T-helper 1 cell (primary cell): ENCODE measurements at regions not wholly inside any gene's neighbourhood (a gene's known extent, or its start where the extent isn't known, plus 50 kb on each side); places are given as distances from the start of the nearest gene placed in this dataset.

Experiments
- DNase-seq, 5 donors: peaks; one replicate each; pipeline ENCODE4 v3.0.0-alpha.2; 2012 to 2020

DNA sequence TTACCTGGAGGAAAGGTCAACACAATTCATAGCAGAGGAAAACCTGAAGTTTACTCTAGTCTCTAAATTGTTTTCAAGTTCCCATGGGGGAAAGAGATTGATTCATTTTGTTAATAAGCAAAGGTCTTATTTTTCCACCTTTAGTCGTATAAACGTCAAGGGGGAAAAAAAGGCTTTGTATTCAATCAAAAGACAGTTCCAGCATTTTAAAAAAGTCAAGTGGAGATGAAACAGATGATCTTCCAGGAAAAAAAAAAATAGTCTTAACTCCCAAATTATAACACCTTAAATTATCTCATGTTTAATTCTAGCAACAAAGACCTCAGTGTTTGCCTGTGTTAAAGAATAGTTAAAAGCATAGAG is 140.5 kb downstream of the TOMM20 start:
- DNase-seq, result no peak

DNA sequence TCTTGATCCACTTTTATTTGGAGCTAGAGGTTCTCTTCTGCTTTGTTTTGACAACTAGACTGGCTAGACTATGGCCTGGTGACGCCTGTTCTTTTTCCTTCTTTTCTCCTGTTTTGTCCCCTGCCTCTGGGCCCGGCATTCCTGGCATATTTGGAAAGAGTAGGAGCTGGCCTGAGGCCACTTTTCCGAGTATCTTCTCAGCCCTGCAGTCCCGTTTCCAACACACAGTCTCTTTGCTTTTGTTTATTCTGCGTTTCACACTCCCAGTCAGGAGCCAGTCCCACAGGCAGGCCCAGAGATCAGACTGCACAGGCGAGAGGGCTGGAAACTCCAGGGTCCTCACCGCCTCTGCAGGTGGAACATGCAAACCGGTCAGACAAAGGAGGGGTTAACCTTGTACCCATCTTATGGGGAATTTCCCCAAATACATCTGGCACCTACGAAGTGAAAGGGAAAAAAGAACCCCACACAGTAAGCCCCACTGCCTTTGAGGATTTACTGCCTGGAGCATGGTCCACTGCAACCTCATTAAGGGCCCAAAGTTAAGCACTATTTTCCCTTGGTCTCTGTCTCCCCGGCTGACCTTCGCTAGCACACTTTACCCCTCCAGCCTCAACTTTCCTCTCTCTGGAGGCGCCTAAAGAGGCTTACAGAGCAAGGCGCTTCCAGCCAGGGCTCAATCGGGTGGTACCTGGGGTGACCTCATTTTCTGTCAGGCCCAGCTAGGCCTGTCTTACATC is 141.1 kb downstream of the TOMM20 start:
- DNase-seq, result peak in 1 of 5 donors; percentile 28

DNA sequence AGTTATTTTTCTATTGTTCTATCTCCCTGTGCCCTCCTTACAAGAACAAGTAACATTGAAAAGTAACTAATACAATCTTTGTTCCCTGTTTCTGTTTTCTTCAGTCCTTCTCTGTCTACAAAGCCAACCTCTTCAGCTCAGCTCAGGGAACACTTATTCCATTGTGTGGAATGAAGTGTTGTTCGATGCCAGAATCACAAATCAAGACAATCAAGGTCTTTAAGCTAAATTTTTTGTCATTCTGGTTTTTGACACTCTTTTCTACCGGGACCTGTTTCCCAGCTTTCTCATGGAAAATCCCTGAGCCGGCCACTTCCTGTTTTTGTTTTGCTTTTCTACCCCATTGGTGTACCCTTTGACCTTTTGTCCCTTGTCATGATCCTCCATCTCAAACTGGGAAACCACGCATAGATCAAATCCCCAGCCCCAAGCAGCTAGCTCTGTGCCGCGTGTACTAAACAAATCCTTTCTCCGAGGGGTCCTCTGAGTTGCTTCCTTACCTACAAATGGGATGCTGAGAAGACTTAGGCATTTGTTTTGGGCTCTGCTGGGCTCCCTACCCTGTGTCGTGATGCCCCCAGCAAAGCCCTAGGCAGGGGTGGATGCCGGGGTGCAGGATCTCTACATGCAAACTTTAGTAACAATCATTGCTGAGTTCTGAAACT is 141.8 kb downstream of the TOMM20 start:
- no peak for DNase-seq

DNA sequence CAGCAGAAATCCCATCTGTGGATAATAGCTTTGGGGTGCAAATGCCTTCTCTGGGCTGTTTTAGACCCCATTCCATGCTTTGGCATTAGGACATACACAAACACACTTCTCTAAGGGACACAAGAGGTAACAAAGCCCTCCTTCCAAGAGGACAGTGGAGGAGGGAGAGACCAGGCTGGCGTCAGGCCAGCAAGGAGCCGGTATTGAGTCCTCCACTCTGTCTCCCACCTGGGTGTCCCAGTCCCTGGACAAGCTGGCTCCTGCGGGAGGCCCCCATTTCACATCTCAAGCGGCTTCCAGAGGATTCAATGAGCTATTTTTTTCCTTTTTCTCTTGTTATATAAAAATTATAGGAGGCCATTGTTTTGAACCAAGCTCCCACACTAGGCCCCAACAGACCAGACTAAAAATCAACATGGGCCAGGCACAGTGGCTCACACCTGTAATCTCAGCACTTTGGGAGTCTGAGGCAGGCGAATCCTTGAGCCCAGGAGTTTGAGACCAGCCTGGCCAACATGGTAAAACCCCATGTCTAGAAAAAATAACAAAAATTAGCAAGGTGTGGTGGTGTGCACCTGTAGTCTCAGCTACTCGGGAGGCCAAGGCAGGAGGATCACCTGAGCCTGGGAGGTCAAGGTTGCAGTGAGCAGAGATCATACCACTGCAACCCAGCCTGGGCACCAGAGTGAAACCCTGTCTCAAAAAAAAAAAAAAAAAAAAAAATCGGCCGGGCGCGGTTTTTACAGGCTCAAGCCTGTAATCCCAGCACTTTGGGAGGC is 142.9 kb downstream of the TOMM20 start:
- DNase-seq, result no peak

DNA sequence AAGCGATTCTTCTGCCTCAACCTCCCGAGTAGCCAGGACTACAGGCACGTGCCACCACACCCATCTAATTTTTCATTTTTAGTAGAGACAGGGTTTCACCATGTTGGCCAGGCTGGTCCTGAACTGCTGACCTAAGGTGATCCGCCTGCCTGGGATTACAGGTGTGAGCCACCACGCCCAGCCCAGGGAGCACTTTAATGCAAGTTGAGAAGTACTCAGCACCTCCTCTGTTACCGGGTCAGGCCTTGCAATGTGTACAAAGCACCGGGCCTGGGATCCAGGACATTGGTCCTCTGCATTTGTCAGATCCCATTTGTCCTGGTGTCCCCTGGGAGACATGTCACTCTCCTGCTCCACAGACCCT is 143.6 kb downstream of the TOMM20 start:
- DNase-seq, result no peak

DNA sequence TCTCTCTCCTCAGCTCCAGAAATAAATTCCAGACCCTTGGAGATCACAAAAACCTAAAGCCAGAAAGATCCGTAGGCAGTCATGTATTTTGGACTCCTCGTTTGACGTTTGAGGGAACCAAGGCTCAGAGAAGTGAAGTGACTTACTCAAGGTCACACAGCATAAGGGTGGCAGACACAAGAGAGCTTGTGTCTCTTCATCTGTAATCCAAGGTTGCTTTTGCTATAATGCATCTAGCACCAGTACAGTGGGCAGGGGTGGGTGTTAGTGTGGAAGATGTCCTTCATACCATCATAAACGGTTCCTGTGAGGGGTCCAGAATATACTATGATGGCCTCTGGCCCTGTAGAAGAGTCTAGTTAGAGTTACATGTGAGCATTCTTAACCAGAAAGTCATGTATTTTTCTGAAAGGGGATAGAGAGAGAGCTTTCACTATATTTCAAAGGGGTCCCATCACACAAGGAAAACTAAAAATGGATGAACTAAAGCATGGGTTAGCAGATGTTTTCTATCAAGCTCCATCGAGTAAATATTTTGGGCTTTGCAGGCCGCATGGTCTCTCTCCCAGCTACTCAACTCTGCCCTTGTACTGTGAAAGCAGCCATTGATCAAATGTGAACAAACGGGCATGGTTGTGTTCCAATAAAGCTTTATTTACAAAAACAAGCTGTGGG is 144.9 kb downstream of the TOMM20 start:
- DNase-seq, result no peak

DNA sequence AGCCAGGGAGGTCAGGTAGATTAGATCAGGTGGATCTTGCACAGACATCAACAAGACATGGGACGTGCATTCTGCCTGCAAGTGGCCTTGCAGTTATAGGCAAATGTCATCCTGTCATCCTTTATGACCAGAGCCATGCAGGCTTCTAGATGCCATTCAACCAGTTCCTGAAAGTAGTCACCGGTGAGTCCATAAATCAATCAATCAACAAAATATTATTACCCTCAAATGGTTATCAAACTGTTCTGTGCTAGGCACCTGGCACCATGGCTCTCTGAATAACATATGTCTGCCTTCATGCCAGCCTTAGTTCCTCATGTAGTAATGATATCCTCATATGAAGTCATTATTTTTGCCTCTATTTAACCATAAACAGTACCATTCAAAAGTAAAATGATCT is 146.9 kb downstream of the TOMM20 start:
- DNase-seq, result no peak

DNA sequence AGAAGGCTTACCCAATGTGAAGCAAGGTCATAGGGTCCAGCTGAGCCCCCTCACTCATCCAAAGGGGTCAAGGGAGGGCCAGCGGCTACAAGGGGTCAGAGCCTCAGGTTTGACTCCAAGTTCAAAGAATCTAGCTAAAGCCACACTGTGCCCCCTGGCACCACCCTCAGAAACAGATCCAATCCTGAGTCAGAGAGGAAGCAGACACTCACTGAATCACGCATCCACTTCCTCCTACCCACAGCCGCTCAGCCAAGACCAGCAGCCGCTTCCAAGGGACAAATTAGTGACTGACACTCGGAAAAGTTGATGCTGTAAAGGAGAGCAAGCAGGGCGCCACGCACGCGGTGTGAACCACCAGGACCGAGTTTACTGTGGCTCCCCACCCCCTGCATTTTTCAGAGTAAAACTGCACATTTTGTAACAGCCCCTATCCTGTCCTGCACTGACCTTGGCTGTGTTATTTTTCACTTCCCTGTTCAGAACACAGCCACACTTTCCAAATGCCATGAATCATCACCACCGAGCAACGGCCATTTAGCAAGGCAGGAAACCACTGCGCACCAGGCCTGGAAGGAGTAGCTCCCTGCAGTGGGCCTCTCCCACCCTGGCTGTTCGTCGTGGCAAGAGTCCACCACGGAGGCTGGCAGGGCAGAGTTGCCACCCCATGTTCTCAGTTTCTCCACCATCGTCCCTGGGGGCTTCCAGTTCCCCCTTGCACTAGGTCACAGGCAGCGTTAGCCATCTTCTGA is 147.8 kb downstream of the TOMM20 start:
- DNase-seq, result peak; percentile 21 to 91 (median 29)

DNA sequence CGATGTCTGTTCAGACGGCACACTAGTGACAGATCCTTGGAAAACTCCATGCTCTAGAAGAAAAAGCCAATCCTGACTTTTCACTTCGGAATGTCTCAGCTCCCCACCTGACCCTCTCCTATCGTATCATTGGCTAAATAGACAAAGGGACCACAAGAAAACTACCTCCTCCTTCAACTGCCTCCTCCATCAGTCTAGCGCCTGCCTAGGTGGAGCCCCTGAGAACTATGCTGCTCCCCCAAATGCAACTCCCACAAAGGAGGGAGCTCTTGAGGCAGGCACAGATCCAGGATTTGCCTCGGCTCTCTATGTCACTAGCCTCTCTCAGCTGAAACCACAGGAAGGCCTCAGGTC is 148.4 kb downstream of the TOMM20 start:
- no peak for DNase-seq

DNA sequence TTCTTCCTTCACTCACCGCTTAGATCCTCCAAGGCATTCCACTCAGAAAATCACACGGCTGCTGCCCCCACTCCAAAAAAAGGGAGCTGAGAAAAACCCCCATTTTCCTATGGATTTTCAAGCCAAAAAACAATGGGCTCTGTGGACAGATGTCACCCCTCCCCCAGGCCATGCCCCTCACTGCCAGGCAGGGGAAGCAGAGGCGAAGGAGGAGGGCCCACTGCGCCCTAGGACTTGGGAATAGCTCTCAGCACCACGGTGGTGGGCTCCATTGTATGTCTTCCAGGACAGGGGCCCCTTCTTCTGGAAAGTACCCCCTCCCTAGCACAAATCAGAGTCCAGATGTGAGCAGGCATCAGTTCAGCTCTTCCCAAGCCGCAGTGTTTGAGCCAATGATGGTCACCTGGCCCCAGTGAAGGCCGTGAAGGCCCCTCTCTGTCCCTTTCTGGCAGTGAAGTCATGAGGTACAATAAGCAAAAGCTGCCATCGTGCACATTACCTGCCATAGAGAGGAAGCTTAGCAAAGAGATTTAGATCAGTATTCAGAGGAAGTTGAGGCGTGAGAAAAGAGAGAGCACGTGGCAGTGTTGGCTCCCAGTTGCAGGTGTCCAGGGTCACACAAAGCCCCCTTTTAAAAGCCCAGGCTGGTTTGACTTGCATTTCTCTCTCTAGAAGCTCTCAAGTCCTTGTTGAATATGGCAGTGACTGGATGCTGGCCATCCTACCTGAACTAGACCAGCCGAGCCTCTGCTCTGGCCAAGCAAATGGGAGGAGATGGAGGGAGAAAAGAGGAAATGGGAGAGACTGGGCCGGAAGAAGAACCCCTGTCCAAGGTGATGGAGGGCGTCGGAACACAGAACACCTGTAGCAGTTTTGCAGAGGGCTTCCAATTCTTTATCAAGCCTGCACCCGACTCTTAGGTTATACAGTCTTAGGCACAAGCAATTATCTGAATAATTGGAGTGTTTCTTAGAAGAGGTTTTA is 149.0 kb downstream of the TOMM20 start:
- peak in 1 of 5 donors; percentile 62 for DNase-seq

DNA sequence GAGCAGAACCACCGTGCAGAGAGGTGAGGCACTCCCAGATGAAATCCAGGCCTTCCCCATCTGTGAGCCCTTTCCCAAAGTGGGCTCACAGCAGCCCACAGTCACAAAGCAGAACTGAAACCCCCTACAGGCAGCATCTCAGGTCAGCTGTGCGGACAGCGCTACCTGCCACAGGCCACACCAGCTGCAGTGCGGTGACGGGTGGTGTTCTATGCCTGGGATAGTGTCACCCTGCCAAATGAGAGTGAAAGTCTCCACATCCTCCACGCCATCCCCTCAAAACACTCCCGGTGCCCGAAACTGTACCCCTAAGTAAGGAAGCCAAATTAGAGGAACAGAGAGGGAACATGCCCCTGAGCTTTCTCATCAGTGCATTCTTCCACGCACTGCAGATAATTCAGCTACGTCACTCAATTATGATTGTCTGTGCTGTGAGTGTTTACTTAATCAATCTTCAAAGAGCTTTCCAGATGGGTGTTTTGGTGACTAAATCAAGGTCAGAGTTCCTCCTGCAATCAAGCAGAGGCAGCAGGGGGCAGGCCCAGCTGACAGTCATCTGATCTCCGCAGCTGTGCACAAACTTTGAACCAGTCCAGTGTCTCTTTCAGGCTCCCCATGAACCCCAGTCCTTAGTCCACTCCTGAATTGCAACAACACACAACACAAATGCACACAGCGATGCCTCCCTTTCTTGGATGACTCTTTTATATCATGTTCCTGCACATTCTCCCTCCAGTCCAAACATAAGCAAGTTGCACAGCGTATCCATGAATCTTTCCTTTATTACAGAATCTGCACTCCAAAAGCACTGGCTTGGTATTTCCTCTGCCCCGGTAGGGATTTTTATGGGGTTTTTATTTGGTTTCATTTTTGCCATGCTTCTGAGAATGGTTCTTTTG is 150.0 kb downstream of the TOMM20 start:
- DNase-seq, result peak; percentile 15 to 83 (median 44)

DNA sequence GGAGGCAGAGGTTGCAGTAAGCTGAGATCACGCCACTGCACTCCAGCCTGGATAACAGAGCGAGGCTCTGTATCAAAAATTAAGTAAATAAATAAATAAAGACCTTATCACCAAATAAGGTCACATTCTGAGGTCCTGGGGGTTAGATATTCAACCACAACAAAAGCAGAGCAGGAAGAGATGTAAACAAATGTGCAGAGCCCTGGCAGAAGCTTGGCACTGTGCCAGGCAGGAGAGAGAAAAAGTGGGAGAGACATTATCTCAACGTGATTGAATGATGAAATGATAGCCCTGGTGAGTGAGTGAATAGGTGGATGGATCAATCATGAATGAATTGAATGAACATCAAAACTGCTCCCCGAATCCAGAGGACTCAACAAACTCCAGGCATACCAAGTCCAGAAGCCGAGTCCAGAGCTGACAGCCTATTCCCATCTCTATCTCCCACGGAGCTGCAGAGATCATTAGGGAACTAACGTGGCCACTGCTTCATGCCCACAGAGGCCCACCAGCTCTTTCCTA is 150.7 kb downstream of the TOMM20 start:
- DNase-seq, result no peak

DNA sequence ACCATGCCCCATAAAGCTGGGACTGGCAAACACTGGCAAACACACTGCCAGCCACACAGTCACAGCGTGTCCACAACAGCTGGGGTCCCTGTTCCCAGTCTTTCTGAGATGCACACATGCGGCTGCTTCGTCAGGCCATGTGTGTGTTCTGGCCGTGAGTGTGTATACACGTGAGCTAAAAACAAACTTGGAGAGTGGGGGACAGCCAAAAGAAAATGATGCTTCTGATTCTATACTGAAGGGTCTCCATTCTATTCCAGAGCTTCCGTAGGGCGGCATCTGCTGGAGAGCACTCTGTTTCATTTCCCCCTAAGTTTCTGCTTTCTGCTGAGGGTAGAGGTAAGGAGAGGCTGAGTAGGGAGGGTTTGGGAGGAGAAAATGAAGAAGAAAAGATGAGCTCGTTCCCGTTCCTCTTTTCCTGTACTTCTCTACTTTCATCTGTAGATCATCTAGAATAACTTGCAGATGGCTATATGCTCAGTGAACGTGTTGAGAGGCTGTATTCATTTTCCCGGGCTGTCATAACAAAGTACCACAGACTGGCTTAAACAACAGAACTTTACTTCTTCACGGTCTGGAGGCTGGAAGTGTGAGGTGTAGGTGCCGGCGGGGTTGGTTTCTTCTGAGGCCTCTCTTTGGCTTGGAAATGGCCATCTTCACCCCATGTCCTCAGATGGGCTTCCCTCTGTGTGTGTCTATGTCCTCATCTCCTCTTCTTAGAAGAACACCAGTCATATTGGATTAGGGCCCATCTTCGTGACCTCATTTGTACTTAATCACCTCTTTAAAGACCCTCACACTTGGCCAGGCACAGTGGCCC is 151.6 kb downstream of the TOMM20 start:
- DNase-seq, result no peak

DNA sequence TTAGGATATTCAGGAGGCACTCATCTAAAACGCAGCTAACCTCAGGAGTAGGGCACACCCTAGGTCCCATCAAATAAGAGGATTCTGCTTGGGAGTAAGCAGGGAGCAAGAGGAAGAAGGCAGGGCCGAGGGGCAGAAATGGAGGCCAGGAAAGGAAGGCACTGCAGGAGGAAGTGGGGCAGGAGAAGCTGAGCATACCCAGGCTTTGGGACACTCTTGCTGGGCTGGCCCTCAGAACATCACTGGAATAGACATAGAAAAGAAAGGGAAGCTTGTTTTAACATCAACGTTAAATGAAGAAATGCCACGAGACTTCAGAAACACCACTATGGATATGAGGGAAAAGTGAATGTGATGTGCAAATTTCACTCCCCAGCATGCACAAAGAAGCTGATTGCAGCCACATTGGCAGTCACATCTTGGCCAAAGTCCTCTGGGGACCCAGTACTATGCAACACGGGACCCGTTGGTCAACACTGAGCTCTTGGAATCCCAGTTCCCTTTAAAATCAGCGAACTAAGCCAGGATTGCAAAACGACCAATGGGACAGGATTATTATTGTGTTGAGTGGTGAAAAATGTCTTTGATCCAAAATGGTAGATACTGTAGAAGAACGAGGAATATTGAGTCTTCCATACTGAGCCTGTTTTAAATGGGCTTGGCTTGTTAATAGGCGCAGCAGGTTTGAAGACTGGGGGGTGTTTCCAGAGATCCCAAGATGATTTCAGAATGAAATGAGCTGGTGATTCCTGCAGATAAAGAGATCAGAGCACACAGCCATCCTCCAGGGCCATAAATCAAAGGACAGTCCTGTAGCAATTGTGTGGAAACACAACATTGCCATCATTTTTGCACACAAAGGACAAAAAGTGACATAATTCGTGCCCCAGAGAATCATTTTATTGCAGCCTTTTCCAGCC is 152.4 kb downstream of the TOMM20 start:
- no peak for DNase-seq

DNA sequence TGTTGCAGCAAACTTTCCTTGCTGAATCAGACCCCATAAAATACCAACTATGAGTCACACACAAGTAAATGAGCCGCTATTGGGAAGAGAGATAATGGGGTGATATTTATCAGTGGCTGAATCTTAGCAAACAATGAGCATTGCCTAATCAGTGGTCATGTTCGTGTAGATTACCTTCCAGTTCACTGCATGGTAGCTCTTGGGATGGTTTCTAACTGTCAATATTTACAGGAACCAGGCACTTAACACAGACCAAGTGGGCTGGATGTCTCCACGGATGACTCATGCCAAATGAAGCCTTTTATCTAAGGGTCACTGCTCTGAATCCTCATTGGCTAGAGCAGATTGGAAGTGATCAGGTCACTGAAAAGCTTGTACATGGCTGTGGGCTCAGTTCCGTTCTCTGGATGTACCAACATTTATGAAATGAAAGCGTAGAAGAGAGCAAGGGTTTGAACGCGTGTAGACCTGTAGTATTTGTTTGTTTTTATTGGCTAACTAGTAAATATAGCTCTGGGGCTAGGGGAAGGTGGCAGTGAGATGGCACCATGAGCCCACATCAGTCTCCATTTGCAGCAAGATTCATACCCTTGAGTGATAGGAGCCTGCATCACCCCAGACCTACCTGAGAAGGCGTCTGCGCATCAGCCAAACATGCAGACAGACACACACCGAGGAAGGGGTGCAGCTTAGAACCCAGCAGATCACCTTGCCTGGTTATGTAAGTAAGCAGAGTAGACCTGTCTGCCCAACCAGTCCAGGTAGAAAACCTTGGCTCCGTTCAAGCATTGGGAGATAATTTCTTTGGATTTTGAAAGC is 153.3 kb downstream of the TOMM20 start:
- DNase-seq, result peak in 1 of 5 donors; percentile 61

DNA sequence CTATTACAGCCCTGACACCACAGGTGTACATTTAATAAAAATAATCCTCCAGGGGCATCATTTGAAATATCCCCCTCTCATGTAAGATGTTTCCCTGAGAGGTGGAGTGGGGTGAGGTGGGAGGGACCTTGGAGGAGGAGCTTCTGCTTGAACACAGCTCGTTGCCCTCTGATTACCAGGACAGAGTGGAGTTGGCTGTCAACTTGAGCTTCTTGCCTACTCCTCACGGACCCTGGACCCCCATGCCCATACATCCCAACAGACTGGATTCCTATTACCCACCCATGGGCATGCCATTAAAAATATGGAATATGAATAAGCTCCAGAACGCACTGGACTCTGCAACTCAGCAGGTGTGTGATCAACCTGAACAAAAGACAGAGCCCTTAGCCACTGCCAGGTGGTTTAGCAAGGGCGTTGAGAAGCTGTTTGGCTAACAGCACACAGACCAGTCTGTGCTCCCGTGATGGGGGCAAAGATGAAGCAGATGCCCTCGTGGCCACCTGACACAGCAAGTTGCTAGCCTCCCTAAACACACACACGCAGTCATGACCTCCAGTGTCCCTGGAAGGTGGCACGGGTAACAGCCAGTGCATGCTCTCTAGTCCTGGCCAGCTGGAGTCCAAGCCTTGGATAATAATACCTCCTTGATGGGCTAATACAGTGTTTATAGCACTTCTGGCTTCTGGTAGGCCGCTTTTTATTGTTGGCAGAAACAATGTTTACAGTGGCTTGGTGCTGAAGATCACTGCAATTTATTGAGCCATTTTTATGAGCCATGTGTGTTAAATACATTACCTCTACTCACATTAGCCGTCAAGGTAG is 155.0 kb downstream of the TOMM20 start:
- no peak for DNase-seq
